Lower leg skin (tissue), 3 donors: ENCODE measurements at regions not wholly inside any gene's neighbourhood (a gene's known extent, or its start where the extent isn't known, plus 50 kb on each side); places are given as distances from the start of the nearest gene placed in this dataset.

Source experiments
- CTCF ChIP-seq, 3 donors: fragments of 450-650 bp; IDR thresholded peaks; one replicate each; pipeline ENCODE4 v1.5.1; 2016; ENCODE audit warnings: antibody characterized with exemption in 3 of 3, mild to moderate bottlenecking in 3 of 3, moderate library complexity in 2 of 3
- POLR2A ChIP-seq, 2 donors: fragments of 450-650 bp; IDR thresholded peaks; one replicate each; pipeline ENCODE4 v1.6.1; 2016 to 2017; ENCODE audit warnings: antibody characterized with exemption in 2 of 2, mild to moderate bottlenecking in 1 of 2, moderate library complexity in 1 of 2

- no peak for TF ChIP-seq POLR2A (IDR thresholded peaks at IDR 0.05)
- no peak for TF ChIP-seq CTCF (IDR thresholded peaks at IDR 0.05)
Observed at GRCh38 chr4:153126137-153126536, 78.1 kb upstream of the TRIM2 start.
